CD4-positive, alpha-beta T cell (primary cell): ENCODE measurements at regions not wholly inside any gene's neighbourhood (a gene's known extent, or its start where the extent isn't known, plus 50 kb on each side); places are given as distances from the start of the nearest gene placed in this dataset.

Source experiments
- ATAC-seq: fragments of 200-7000 bp; cut with Tn5 transposase; one replicate; pipeline ENCODE4 v1.10.0; 2022; ENCODE audit warnings: mild to moderate bottlenecking; ENCODE audit not compliant: poor library complexity
- CTCF ChIA-PET: fragments of 350-600 bp; sonication (Branson Sonifier 250); formaldehyde crosslinking; loops from one replicate; lab custom pipeline; 2021; ENCODE audit warnings: antibody characterized with exemption, inconsistent platforms; lab: Charles Lee
- POLR2A ChIA-PET: fragments of 350-600 bp; sonication (Branson Sonifier 250); formaldehyde crosslinking; loops from one replicate; lab custom pipeline; 2021; ENCODE audit warnings: antibody characterized with exemption, inconsistent platforms; lab: Charles Lee
- DNase-seq, 14 experiments: peaks; one replicate each; pipeline ENCODE4 v3.0.0-alpha.2; 2013 to 2020; ENCODE audit warnings: mixed read lengths in 2 of 14
- H3K27ac ChIP-seq, 2 donors: one replicate each; pipeline versions ENCODE4 v1.5.1 to v1.7.0; 2013; ENCODE audit warnings: low read length in 2 of 2, low read depth in 1 of 2, mild to moderate bottlenecking in 1 of 2
- H3K27me3 ChIP-seq, 2 experiments: 1 replicate in 1 of 2; 2 replicates in 1 of 2; pipeline versions ENCODE4 v1.6.1 to v1.7.0; 2013; ENCODE audit warnings: low read length in 2 of 2, control low read depth in 1 of 2, mild to moderate bottlenecking in 1 of 2, moderate library complexity in 1 of 2; ENCODE audit not compliant: insufficient read depth in 2 of 2, control insufficient read depth in 1 of 2
- H3K36me3 ChIP-seq: one replicate; pipeline ENCODE4 v1.6.1; 2013; ENCODE audit warnings: low read length, control low read depth; ENCODE audit not compliant: insufficient read depth
- H3K4me1 ChIP-seq: one replicate; pipeline ENCODE4 v1.6.1; 2013; ENCODE audit warnings: low read length, control low read depth; ENCODE audit not compliant: insufficient read depth
- H3K4me3 ChIP-seq: one replicate; pipeline ENCODE4 v1.5.1; 2013; ENCODE audit warnings: mild to moderate bottlenecking, low read length, moderate library complexity
- H3K9me3 ChIP-seq, 2 experiments: 1 replicate in 1 of 2; 2 replicates in 1 of 2; pipeline versions ENCODE4 v1.6.1 to v1.7.0; 2013; ENCODE audit warnings: low read length in 2 of 2, mild to moderate bottlenecking in 2 of 2, control low read depth in 1 of 2, moderate library complexity in 1 of 2; ENCODE audit not compliant: control insufficient read depth in 1 of 2, insufficient read depth in 1 of 2
- H3K27ac Mint-ChIP-seq: one replicate; pipeline ENCODE4 v1.8.0; 2020; ENCODE audit warnings: mixed read lengths
- H3K27me3 Mint-ChIP-seq: one replicate; pipeline ENCODE4 v1.8.0; 2021; ENCODE audit warnings: mixed read lengths
- H3K36me3 Mint-ChIP-seq: one replicate; pipeline ENCODE4 v1.8.0; 2021; ENCODE audit warnings: low read depth, mixed read lengths
- H3K4me1 Mint-ChIP-seq: one replicate; pipeline ENCODE4 v1.8.0; 2021; ENCODE audit warnings: low read depth, mixed read lengths
- H3K4me3 Mint-ChIP-seq: one replicate; pipeline ENCODE4 v1.8.0; 2020; ENCODE audit warnings: mild to moderate bottlenecking, mixed read lengths
- H3K9me3 Mint-ChIP-seq: one replicate; pipeline ENCODE4 v1.8.0; 2020; ENCODE audit warnings: mixed read lengths
- intact Hi-C, 2 experiments: fragments of 100-400 bp; cut with DNase I in 1 of 2; cut with micrococcal nuclease in 1 of 2; formaldehyde crosslinking; loops; one replicate each; pipeline versions ENCODE4 v1.15.1 to v1.9.0; 2023 to 2025; cut with DNase I, micrococcal nuclease
- TF ChIP-seq, protein P1 (sequence below): fragments of 200-600 bp; IDR thresholded peaks from one replicate; pipeline ENCODE4 v1.8.0; 2022; ENCODE audit warnings: antibody characterized with exemption, mild to moderate bottlenecking

DNA sequence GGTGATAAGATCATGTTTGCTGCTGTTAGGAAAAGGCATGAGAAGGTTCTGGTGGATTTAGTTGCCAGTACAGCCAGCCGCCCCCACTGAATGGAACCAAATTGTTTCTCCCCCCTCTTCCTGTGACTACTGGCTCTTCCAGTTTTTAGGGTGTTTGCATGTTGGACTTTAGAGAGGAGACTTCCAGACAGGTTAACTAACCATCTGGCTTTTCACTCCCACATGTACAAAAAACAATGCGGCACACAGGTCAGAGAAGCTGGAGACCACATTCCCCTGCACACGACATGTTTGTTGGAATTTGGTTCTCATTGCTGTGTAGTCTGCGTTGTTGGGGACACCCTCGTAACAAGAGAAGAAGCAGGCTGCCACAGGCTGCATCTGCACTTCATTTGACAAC, 103.9 kb upstream of the TMEM132C start:
- Mint-ChIP-seq H3K9me3 (peaks cover 2% of the 10 kb centered on the region), H3K27me3 (no peaks in the 10 kb centered on the region), H3K4me1 (no peaks in the 10 kb centered on the region), H3K36me3 (no peaks in the 10 kb centered on the region), H3K4me3 (no peak overlapping the region), H3K27ac (no peak overlapping the region)
- intact Hi-C loops: no loop called here
- POLR2A ChIA-PET: no interaction called here
- no peaks in the 10 kb centered on the region for H3K36me3 ChIP-seq
- no peak for DNase-seq
- H3K4me3 ChIP-seq: no peak overlapping the region
- H3K4me1 ChIP-seq: no peaks in the 10 kb centered on the region
- TF ChIP-seq, protein P1, sequence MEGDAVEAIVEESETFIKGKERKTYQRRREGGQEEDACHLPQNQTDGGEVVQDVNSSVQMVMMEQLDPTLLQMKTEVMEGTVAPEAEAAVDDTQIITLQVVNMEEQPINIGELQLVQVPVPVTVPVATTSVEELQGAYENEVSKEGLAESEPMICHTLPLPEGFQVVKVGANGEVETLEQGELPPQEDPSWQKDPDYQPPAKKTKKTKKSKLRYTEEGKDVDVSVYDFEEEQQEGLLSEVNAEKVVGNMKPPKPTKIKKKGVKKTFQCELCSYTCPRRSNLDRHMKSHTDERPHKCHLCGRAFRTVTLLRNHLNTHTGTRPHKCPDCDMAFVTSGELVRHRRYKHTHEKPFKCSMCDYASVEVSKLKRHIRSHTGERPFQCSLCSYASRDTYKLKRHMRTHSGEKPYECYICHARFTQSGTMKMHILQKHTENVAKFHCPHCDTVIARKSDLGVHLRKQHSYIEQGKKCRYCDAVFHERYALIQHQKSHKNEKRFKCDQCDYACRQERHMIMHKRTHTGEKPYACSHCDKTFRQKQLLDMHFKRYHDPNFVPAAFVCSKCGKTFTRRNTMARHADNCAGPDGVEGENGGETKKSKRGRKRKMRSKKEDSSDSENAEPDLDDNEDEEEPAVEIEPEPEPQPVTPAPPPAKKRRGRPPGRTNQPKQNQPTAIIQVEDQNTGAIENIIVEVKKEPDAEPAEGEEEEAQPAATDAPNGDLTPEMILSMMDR: no peak
- no peak for ATAC-seq
- no peaks in the 10 kb centered on the region for H3K27me3 ChIP-seq
- CTCF ChIA-PET: no interaction called here
- H3K9me3 ChIP-seq: peaks cover 0 to 9% of the 10 kb centered on the region in 2 experiments
- no peak overlapping the region for H3K27ac ChIP-seq

DNA sequence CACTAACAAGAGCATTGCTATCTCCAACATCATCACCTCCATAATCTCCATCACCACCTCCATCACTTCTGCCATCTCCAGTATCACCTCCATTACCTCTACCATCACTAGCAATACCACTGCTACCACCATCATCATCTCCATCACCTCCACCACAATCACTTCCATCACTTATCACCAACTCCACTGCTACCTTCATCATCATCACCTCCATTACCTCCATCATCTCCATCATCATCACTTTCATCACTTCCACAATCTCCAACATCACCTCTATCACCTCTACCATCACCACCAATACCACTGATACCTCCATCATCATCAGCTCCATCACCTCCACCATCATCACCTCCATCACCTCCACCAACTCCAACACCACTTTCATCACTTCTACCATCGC, 102.4 kb upstream of the TMEM132C start:
- intact Hi-C loops: no loop called here
- Histone ChIP-seq H3K27ac (no peak overlapping the region), H3K4me3 (no peak overlapping the region), H3K9me3 (peaks cover 0 to 9% of the 10 kb centered on the region in 2 experiments), H3K27me3 (no peaks in the 10 kb centered on the region), H3K36me3 (no peaks in the 10 kb centered on the region), H3K4me1 (no peaks in the 10 kb centered on the region)
- no peaks in the 10 kb centered on the region for H3K4me1 Mint-ChIP-seq
- CTCF ChIA-PET: no interaction called here
- H3K27me3 Mint-ChIP-seq: no peaks in the 10 kb centered on the region
- ATAC-seq (no peak), DNase-seq (no peak)
- POLR2A ChIA-PET: no interaction called here
- TF ChIP-seq, protein P1: no peak
- H3K9me3 Mint-ChIP-seq: peaks cover 2% of the 10 kb centered on the region
- no peak overlapping the region for H3K27ac Mint-ChIP-seq
- no peak overlapping the region for H3K4me3 Mint-ChIP-seq
- no peaks in the 10 kb centered on the region for H3K36me3 Mint-ChIP-seq

DNA sequence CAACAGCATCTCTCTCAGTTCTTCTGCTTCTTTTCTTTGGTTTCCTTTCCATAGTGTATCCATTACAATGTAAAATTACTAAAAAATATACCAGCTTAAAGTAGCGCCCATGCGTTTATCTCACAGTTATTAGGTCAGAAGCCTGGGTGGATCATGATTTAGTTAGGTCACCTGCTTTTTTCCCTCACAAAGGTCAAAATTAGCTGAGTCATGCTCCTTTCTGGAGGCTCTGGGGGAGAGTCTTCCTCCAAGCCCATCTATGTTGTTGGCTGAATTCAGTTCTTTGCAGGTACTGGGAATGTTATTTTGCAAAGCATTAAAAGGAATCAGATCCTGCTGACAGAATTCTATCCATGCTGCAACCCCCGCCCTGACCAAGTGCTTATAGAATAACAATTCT, 101.6 kb upstream of the TMEM132C start:
- Histone ChIP-seq H3K9me3 (peaks cover 0 to 12% of the 10 kb centered on the region in 2 experiments), H3K27ac (no peak overlapping the region), H3K4me1 (no peaks in the 10 kb centered on the region), H3K27me3 (no peaks in the 10 kb centered on the region), H3K36me3 (no peaks in the 10 kb centered on the region), H3K4me3 (no peak overlapping the region)
- no peak for ATAC-seq
- intact Hi-C loops: no loop called here
- ChIA-PET CTCF (no interaction called here), POLR2A (no interaction called here)
- H3K9me3 Mint-ChIP-seq: peaks cover 2% of the 10 kb centered on the region
- no peaks in the 10 kb centered on the region for H3K36me3 Mint-ChIP-seq
- DNase-seq: no peak
- no peaks in the 10 kb centered on the region for H3K4me1 Mint-ChIP-seq
- no peak overlapping the region for H3K4me3 Mint-ChIP-seq
- TF ChIP-seq, protein P1: no peak
- H3K27ac Mint-ChIP-seq: no peak overlapping the region
- no peaks in the 10 kb centered on the region for H3K27me3 Mint-ChIP-seq
